Endothelial cell (in vitro differentiated cells): ENCODE measurements at regions not wholly inside any gene's neighbourhood (a gene's known extent, or its start where the extent isn't known, plus 50 kb on each side); places are given as distances from the start of the nearest gene placed in this dataset.
"Not testable (repeated sequence)": the region's sequence is repeated elsewhere in the genome, so short reads cannot be mapped to it uniquely, and the experiment has no call there.

ENCODE experiments used
- DNase-seq: peaks from one replicate; pipeline ENCODE4 v3.0.0; 2021; ENCODE audit warnings: low spot score
- H3K27ac Mint-ChIP-seq: one replicate; pipeline ENCODE4 v1.8.0; 2021; ENCODE audit warnings: mixed read lengths, inconsistent platforms; ENCODE audit not compliant: unreplicated experiment
- H3K27me3 Mint-ChIP-seq: one replicate; pipeline ENCODE4 v1.8.0; 2021; ENCODE audit warnings: mild to moderate bottlenecking, moderate library complexity, mixed read lengths, inconsistent platforms; ENCODE audit not compliant: unreplicated experiment
- H3K36me3 Mint-ChIP-seq: one replicate; pipeline ENCODE4 v1.8.0; 2021; ENCODE audit warnings: mild to moderate bottlenecking, low read depth, mixed read lengths, inconsistent platforms; ENCODE audit not compliant: unreplicated experiment
- H3K4me1 Mint-ChIP-seq: one replicate; pipeline ENCODE4 v1.8.0; 2021; ENCODE audit warnings: mild to moderate bottlenecking, mixed read lengths, inconsistent platforms; ENCODE audit not compliant: unreplicated experiment
- H3K4me3 Mint-ChIP-seq: one replicate; pipeline ENCODE4 v1.8.0; 2021; ENCODE audit warnings: mild to moderate bottlenecking, mixed read lengths, inconsistent platforms; ENCODE audit not compliant: unreplicated experiment
- H3K9me3 Mint-ChIP-seq: one replicate; pipeline ENCODE4 v1.8.0; 2021; ENCODE audit warnings: mixed read lengths, inconsistent platforms; ENCODE audit not compliant: unreplicated experiment
- CTCF ChIP-seq: fragments of 200-600 bp; sonication (generic); IDR thresholded peaks from one replicate; pipeline ENCODE4 v1.5.0; 2021; ENCODE audit warnings: antibody characterized with exemption; ENCODE audit not compliant: unreplicated experiment

GRCh38 chr13:44869167-44869566 is 120.1 kb downstream of the NUFIP1 start:
- Mint-ChIP-seq H3K27me3 (peaks cover 4% of the 10 kb centered on the region), H3K9me3 (no peaks in the 10 kb centered on the region), H3K4me1 (peaks cover 7% of the 10 kb centered on the region), H3K27ac (no peak overlapping the region), H3K36me3 (no peaks in the 10 kb centered on the region), H3K4me3 (no peak overlapping the region)
- no peak for TF ChIP-seq CTCF
- DNase-seq, result no peak

- H3K27ac Mint-ChIP-seq, result no peak overlapping the region
- no peak overlapping the region for H3K4me3 Mint-ChIP-seq
- peaks cover 7% of the 10 kb centered on the region for H3K4me1 Mint-ChIP-seq
- H3K36me3 Mint-ChIP-seq, result no peaks in the 10 kb centered on the region
- TF ChIP-seq CTCF, result no peak
- peaks cover 4% of the 10 kb centered on the region for H3K27me3 Mint-ChIP-seq
- no peaks in the 10 kb centered on the region for H3K9me3 Mint-ChIP-seq
- no peak for DNase-seq
These were observed 120.9 kb downstream of the NUFIP1 start for GRCh38 chr13:44868397-44868796.

- Mint-ChIP-seq H3K36me3 (no peaks in the 10 kb centered on the region), H3K27me3 (peaks cover 4% of the 10 kb centered on the region), H3K9me3 (no peaks in the 10 kb centered on the region), H3K27ac (no peak overlapping the region), H3K4me1 (peaks cover 7% of the 10 kb centered on the region), H3K4me3 (no peak overlapping the region)
- no peak for DNase-seq
- no peak for TF ChIP-seq CTCF
These were observed 121.4 kb downstream of the NUFIP1 start for GRCh38 chr13:44867825-44868224.

DNA sequence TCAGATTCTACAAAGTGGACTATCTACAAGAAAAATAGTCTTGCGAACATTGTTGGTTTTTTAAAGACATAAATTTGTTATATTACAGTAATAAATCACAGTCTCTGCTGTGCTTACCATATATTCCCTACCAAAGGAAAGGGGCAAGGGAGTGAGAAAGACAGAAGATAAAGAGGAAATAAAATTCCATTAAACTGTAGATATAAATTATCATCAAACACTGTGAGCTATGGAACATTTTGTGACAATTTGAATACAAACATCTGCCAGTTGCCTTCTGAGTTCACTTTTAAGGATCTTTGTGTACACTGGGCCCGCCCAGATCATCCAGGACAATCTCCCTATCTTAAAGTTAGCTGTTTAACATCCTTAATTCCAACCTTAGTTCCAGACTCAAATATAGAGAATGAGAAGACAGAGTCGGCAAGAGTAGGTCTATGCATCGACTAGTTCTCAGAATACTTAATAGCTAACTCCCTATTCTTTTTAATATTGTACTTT is 122.8 kb downstream of the NUFIP1 start:
- Mint-ChIP-seq H3K4me3 (no peak overlapping the region), H3K27ac (no peak overlapping the region), H3K9me3 (no peaks in the 10 kb centered on the region), H3K36me3 (no peaks in the 10 kb centered on the region), H3K4me1 (peaks cover 7% of the 10 kb centered on the region), H3K27me3 (peaks cover 2% of the 10 kb centered on the region)
- TF ChIP-seq CTCF, result no peak
- no peak for DNase-seq

DNA sequence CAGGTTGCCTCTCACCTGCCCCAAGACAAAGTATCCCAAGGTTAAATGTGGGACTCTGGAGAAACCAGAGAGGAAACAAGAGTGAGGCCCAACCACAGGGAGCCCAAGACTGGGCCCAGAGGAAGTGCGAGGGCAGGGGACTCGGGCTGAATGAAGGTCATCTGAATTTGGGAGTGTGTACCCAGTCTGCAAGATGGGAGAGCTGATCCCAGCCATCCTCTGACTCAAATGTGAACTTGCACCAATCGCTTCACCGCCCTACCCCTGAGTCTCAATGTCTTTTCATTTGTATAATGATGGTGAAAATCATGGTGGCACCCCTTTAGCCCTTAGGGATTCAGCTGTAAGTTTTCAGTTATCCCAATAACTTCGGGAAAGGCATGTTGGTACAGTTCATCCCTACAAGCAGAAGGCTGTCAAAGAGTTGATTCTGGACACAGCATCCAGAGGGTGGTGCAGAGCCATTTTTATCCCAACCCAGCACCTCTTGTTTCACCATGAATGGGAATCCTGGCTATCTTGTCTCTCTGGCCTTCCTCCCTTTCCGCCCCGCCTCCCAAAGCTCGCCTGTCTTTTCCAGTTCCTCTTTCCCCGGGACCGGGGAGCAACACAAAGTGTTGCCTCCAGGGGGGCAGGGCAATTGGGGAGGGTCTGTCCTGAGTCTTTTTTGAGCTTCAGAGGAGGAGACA is 123.4 kb downstream of the NUFIP1 start:
- Mint-ChIP-seq H3K4me3 (no peak overlapping the region), H3K36me3 (no peaks in the 10 kb centered on the region), H3K9me3 (no peaks in the 10 kb centered on the region), H3K27ac (no peak overlapping the region), H3K4me1 (peaks cover 7% of the 10 kb centered on the region), H3K27me3 (peaks cover 2% of the 10 kb centered on the region)
- DNase-seq, result no peak
- no peak for TF ChIP-seq CTCF

DNA sequence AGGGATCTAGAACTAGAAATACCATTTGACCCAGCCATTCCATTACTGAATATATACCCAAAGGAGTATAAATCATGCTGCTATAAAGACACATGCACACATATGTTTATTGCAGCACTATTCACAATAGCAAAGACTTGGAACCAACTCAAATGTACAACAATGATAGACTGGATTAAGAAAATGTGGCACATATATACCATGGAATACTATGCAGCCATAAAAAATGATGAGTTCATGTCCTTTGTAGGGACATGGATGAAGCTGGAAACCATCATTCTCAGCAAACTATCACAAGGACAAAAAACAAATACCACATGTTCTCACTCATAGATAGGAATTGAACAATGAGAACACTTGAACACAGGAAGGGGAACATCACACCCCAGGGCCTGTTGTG is 125.6 kb downstream of the NUFIP1 start:
- not testable (repeated sequence) for H3K27me3 Mint-ChIP-seq, H3K4me1 Mint-ChIP-seq, DNase-seq, H3K36me3 Mint-ChIP-seq, H3K27ac Mint-ChIP-seq, H3K9me3 Mint-ChIP-seq, H3K4me3 Mint-ChIP-seq
